Sigmoid colon (tissue), 3 donors: ENCODE measurements at regions not wholly inside any gene's neighbourhood (a gene's known extent, or its start where the extent isn't known, plus 50 kb on each side); places are given as distances from the start of the nearest gene placed in this dataset.

Source experiments
- POLR2A ChIP-seq, 2 donors: fragments of 450-650 bp; IDR thresholded peaks; one replicate each; pipeline ENCODE4 v1.6.1; 2016; ENCODE audit warnings: antibody characterized with exemption in 2 of 2, mild to moderate bottlenecking in 2 of 2, moderate library complexity in 2 of 2
- TF ChIP-seq, protein P1 (sequence below), 4 experiments: fragments of 450-650 bp in 3 of 4; fragments of 200-600 bp in 1 of 4; IDR thresholded peaks; one replicate each; pipeline ENCODE4 v1.5.1; 2016 to 2019; ENCODE audit warnings: antibody characterized with exemption in 4 of 4, mild to moderate bottlenecking in 3 of 4, moderate library complexity in 2 of 4

DNA sequence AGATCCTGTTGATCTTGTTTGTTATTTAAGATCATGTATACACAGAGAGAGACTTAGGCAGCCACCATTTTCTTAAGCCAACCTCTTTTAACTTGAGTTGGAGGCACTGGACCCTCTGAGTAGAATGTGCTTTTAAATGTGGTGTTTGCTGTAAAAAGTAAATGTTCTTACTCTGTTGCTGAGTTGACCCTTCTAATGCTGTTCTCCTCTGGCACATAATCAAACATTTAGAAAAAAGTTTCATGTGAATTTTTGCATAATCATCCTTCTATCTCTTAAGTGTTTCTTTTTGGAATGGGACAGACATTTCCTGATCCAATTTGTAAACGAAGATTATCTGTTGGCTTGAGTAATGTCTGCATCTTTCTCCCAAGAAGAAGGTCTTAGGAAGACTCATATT is 255.1 kb upstream of the ETAA1 start:
- TF ChIP-seq, protein P1, sequence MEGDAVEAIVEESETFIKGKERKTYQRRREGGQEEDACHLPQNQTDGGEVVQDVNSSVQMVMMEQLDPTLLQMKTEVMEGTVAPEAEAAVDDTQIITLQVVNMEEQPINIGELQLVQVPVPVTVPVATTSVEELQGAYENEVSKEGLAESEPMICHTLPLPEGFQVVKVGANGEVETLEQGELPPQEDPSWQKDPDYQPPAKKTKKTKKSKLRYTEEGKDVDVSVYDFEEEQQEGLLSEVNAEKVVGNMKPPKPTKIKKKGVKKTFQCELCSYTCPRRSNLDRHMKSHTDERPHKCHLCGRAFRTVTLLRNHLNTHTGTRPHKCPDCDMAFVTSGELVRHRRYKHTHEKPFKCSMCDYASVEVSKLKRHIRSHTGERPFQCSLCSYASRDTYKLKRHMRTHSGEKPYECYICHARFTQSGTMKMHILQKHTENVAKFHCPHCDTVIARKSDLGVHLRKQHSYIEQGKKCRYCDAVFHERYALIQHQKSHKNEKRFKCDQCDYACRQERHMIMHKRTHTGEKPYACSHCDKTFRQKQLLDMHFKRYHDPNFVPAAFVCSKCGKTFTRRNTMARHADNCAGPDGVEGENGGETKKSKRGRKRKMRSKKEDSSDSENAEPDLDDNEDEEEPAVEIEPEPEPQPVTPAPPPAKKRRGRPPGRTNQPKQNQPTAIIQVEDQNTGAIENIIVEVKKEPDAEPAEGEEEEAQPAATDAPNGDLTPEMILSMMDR (IDR thresholded peaks at IDR 0.05): no peak
- TF ChIP-seq POLR2A (IDR thresholded peaks at IDR 0.05): no peak
